H9 (cell line): ENCODE measurements at regions not wholly inside any gene's neighbourhood (a gene's known extent, or its start where the extent isn't known, plus 50 kb on each side); places are given as distances from the start of the nearest gene placed in this dataset.

Source experiments
- DNase-seq: peaks from one replicate; pipeline ENCODE4 v3.0.0-alpha.2; 2017
- H2AFZ ChIP-seq: one replicate; pipeline ENCODE4 v1.6.1; 2013; ENCODE audit warnings: mild to moderate bottlenecking, low read length, control low read depth, moderate library complexity
- H2AK5ac ChIP-seq: 2 replicates; pipeline ENCODE4 v1.6.1; 2013; ENCODE audit warnings: low read length, control low read depth, mixed read lengths; ENCODE audit not compliant: insufficient read length
- H2BK120ac ChIP-seq: one replicate; pipeline ENCODE4 v1.6.1; 2013; ENCODE audit warnings: low read depth, mild to moderate bottlenecking, low read length, control low read depth, inconsistent platforms; ENCODE audit not compliant: poor library complexity, severe bottlenecking
- H2BK12ac ChIP-seq: 2 replicates; pipeline ENCODE4 v1.6.1; 2013; ENCODE audit warnings: low read length, control low read depth, mixed read lengths, low read depth; ENCODE audit not compliant: insufficient read length
- H2BK15ac ChIP-seq: 2 replicates; pipeline ENCODE4 v1.6.1; 2013; ENCODE audit warnings: low read depth, low read length, control low read depth
- H2BK20ac ChIP-seq: one replicate; pipeline ENCODE4 v1.6.1; 2013; ENCODE audit warnings: low read depth, mild to moderate bottlenecking, low read length, control low read depth, inconsistent platforms; ENCODE audit not compliant: poor library complexity, severe bottlenecking
- H2BK5ac ChIP-seq: 2 replicates; pipeline ENCODE4 v1.6.1; 2013; ENCODE audit warnings: low read length, control low read depth, mixed read lengths; ENCODE audit not compliant: insufficient read length
- H3K14ac ChIP-seq: 2 replicates; pipeline ENCODE4 v1.6.1; 2013; ENCODE audit warnings: low read length, control low read depth; ENCODE audit not compliant: insufficient read depth
- H3K18ac ChIP-seq: 2 replicates; pipeline ENCODE4 v1.6.1; 2013; ENCODE audit warnings: low read depth, mild to moderate bottlenecking, mixed read lengths, low read length, control low read depth; ENCODE audit not compliant: insufficient read length
- H3K23ac ChIP-seq: 2 replicates; pipeline ENCODE4 v1.6.1; 2013; ENCODE audit warnings: low read length, control low read depth, mixed read lengths, low read depth; ENCODE audit not compliant: insufficient read length
- H3K23me2 ChIP-seq: 2 replicates; pipeline ENCODE4 v1.6.1; 2013; ENCODE audit warnings: low read depth, mild to moderate bottlenecking, mixed read lengths, low read length, control low read depth; ENCODE audit not compliant: insufficient read length, poor library complexity, severe bottlenecking
- H3K27ac ChIP-seq: 2 replicates; pipeline ENCODE4 v1.5.1; 2013; ENCODE audit warnings: low read length, control low read depth, mixed read lengths, low read depth; ENCODE audit not compliant: insufficient read length
- H3K27me3 ChIP-seq: 2 replicates; pipeline ENCODE4 v1.6.1; 2013; ENCODE audit warnings: low read length, control low read depth, inconsistent platforms; ENCODE audit not compliant: insufficient read depth
- H3K4ac ChIP-seq: 2 replicates; pipeline ENCODE4 v1.6.1; 2013; ENCODE audit warnings: low read depth, mild to moderate bottlenecking, control low read depth, inconsistent platforms, low read length, moderate library complexity
- H3K4me1 ChIP-seq: 2 replicates; pipeline ENCODE4 v1.6.1; 2013; ENCODE audit warnings: low read length, control low read depth, inconsistent platforms; ENCODE audit not compliant: insufficient read depth
- H3K4me2 ChIP-seq: 2 replicates; pipeline ENCODE4 v1.6.1; 2013; ENCODE audit warnings: low read length, control low read depth, mixed read lengths; ENCODE audit not compliant: insufficient read length, insufficient read depth
- H3K56ac ChIP-seq: 2 replicates; pipeline ENCODE4 v1.6.1; 2013; ENCODE audit warnings: low read depth, mild to moderate bottlenecking, mixed read lengths, low read length, control low read depth; ENCODE audit not compliant: insufficient read length
- H3K79me1 ChIP-seq: 2 replicates; pipeline ENCODE4 v1.6.1; 2013; ENCODE audit warnings: low read depth, mild to moderate bottlenecking, moderate library complexity, low read length, control low read depth, inconsistent platforms; ENCODE audit not compliant: insufficient read depth, poor library complexity, severe bottlenecking
- H3K79me2 ChIP-seq: 2 replicates; pipeline ENCODE4 v1.6.1; 2013; ENCODE audit warnings: low read length, control low read depth, inconsistent platforms; ENCODE audit not compliant: insufficient read depth
- H3K9ac ChIP-seq: 2 replicates; pipeline ENCODE4 v1.6.1; 2013; ENCODE audit warnings: low read length, control low read depth, mixed read lengths; ENCODE audit not compliant: insufficient read length; ENCODE audit errors: extremely low read depth
- H3K9me3 ChIP-seq: one replicate; pipeline ENCODE4 v1.6.1; 2013; ENCODE audit warnings: low read depth, low read length, inconsistent platforms; ENCODE audit not compliant: control insufficient read depth
- H3T11ph ChIP-seq: one replicate; pipeline ENCODE4 v1.6.1; 2013; ENCODE audit warnings: mild to moderate bottlenecking, low read length, control low read depth, inconsistent platforms
- H4K20me1 ChIP-seq: one replicate; pipeline ENCODE4 v1.6.1; 2013; ENCODE audit not compliant: control insufficient read depth, insufficient read length, insufficient read depth
- H4K5ac ChIP-seq: 2 replicates; pipeline ENCODE4 v1.6.1; 2013; ENCODE audit warnings: low read depth, mild to moderate bottlenecking, mixed read lengths, low read length, control low read depth; ENCODE audit not compliant: insufficient read length
- H4K8ac ChIP-seq: replicated peaks from 2 replicates; pipeline ENCODE4 v1.6.1; 2013; ENCODE audit warnings: low read length, control low read depth, mixed read lengths, low read depth; ENCODE audit not compliant: insufficient read length
- H4K91ac ChIP-seq: 2 replicates; pipeline ENCODE4 v1.6.1; 2013; ENCODE audit warnings: low read depth, mild to moderate bottlenecking, moderate library complexity, mixed read lengths, low read length, control low read depth; ENCODE audit not compliant: insufficient read length
- H3K27ac Mint-ChIP-seq, 3 experiments: 2 replicates in 2 of 3; 3 replicates in 1 of 3; pipeline ENCODE4 v1.8.0; 2020 to 2021; ENCODE audit warnings: mixed read lengths in 3 of 3, mild to moderate bottlenecking in 1 of 3, moderate library complexity in 1 of 3
- H3K27me3 Mint-ChIP-seq: 2 replicates; pipeline ENCODE4 v1.8.0; 2021; ENCODE audit warnings: low read depth, mild to moderate bottlenecking, moderate library complexity, mixed read lengths
- H3K36me3 Mint-ChIP-seq, 3 experiments: 2 replicates in 2 of 3; 3 replicates in 1 of 3; pipeline ENCODE4 v1.8.0; 2020 to 2021; ENCODE audit warnings: low read depth in 3 of 3, mixed read lengths in 3 of 3; ENCODE audit not compliant: insufficient read depth in 1 of 3
- H3K4me1 Mint-ChIP-seq, 2 experiments: 2 replicates each; pipeline ENCODE4 v1.8.0; 2020; ENCODE audit warnings: mixed read lengths in 2 of 2
- H3K4me3 Mint-ChIP-seq, 2 experiments: 2 replicates in 1 of 2; 3 replicates in 1 of 2; pipeline ENCODE4 v1.8.0; 2020 to 2021; ENCODE audit warnings: mild to moderate bottlenecking in 2 of 2, mixed read lengths in 2 of 2, moderate library complexity in 1 of 2
- H3K9me3 Mint-ChIP-seq, 2 experiments: 2 replicates in 1 of 2; 3 replicates in 1 of 2; pipeline ENCODE4 v1.8.0; 2020; ENCODE audit warnings: mild to moderate bottlenecking in 2 of 2, mixed read lengths in 2 of 2, moderate library complexity in 1 of 2
- CTCF ChIP-seq: fragments of 200-600 bp; sonication (generic); conservative IDR thresholded peaks from 3 replicates; pipeline ENCODE4 v1.8.0; 2021; ENCODE audit warnings: antibody characterized with exemption, mild to moderate bottlenecking
- WGBS: extraction: QIAGEN DNeasy Blood & Tissue Kit; methylation state at CpG from one replicate; pipeline ENCODE4 v1.1.7; 2013; ENCODE audit warnings: missing lambda C conversion rate, low lambda C conversion rate, mixed read lengths; ENCODE audit not compliant: insufficient read length; ENCODE audit errors: extremely low coverage; 5-methylcytosine and 5-hydroxymethylcytosine counted together

GRCh38 chr13:106275446-106276032 lies 259.9 kb downstream of the EFNB2 start:
- Histone ChIP-seq H3K79me1 (no peaks in the 10 kb centered on the region), H3K79me2 (no peaks in the 10 kb centered on the region), H3K9me3 (no peaks in the 10 kb centered on the region), H2AK5ac (no peak overlapping the region), H2AFZ (no peak overlapping the region), H3K23me2 (no peaks in the 10 kb centered on the region), H3K4me2 (no peak overlapping the region), H3T11ph (no peak overlapping the region), H2BK120ac (no peak overlapping the region), H2BK5ac (no peak overlapping the region), H2BK12ac (no peak overlapping the region), H4K91ac (no peak overlapping the region), H4K20me1 (no peaks in the 10 kb centered on the region), H3K27me3 (no peaks in the 10 kb centered on the region), H4K8ac (no peak overlapping the region), H3K27ac (no peak overlapping the region), H3K4me1 (no peaks in the 10 kb centered on the region), H3K56ac (no peak overlapping the region), H4K5ac (no peak overlapping the region), H3K9ac (no peak overlapping the region), H3K23ac (no peak overlapping the region), H2BK20ac (no peak overlapping the region), H3K18ac (no peak overlapping the region), H2BK15ac (no peak overlapping the region), H3K14ac (no peak overlapping the region), H3K4ac (no peak overlapping the region)
- Mint-ChIP-seq H3K4me3 (no peak overlapping the region), H3K27ac (no peak overlapping the region), H3K9me3 (no peaks in the 10 kb centered on the region; a peak in 1 of 5 replicates), H3K27me3 (no peaks in the 10 kb centered on the region), H3K4me1 (peaks cover 13 to 15% of the 10 kb centered on the region in 2 experiments), H3K36me3 (no peaks in the 10 kb centered on the region; a peak in 1 of 7 replicates)
- no peak for TF ChIP-seq CTCF
- no CpG with 5 or more reads among the region's 4 CpGs for WGBS
- DNase-seq, result no peak
